ENCODE measurements at regions not wholly inside any gene's neighbourhood (a gene's known extent, or its start where the extent isn't known, plus 50 kb on each side); places are given as distances from the start of the nearest gene placed in this dataset.

DNA sequence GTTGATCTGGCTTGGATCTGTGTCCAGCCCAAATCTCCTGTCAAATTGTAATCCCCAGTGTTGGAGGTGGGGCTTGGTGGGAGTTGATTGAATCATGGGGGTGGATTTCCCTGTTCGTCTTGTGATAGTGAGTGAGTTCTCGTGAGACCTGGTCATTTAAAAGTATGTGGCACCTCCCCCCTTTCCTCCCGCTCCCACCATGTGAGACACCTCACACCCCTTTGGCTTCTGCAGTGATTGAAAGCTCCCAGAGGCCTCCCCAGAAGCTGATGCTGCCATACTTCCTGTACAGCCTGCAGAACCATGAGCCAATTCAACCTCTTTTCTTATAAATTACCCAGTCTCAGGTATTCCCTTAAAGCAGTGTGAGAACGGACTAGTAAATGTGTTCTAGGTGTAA, 117.3 kb upstream of the PTCH1 start:
- TF ChIP-seq, protein P1, sequence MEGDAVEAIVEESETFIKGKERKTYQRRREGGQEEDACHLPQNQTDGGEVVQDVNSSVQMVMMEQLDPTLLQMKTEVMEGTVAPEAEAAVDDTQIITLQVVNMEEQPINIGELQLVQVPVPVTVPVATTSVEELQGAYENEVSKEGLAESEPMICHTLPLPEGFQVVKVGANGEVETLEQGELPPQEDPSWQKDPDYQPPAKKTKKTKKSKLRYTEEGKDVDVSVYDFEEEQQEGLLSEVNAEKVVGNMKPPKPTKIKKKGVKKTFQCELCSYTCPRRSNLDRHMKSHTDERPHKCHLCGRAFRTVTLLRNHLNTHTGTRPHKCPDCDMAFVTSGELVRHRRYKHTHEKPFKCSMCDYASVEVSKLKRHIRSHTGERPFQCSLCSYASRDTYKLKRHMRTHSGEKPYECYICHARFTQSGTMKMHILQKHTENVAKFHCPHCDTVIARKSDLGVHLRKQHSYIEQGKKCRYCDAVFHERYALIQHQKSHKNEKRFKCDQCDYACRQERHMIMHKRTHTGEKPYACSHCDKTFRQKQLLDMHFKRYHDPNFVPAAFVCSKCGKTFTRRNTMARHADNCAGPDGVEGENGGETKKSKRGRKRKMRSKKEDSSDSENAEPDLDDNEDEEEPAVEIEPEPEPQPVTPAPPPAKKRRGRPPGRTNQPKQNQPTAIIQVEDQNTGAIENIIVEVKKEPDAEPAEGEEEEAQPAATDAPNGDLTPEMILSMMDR (IDR thresholded peaks at IDR 0.05): no peak
- TF ChIP-seq POLR2A (IDR thresholded peaks at IDR 0.05): no peak
